ENCODE measurements at regions not wholly inside any gene's neighbourhood (a gene's known extent, or its start where the extent isn't known, plus 50 kb on each side); places are given as distances from the start of the nearest gene placed in this dataset.

DNA sequence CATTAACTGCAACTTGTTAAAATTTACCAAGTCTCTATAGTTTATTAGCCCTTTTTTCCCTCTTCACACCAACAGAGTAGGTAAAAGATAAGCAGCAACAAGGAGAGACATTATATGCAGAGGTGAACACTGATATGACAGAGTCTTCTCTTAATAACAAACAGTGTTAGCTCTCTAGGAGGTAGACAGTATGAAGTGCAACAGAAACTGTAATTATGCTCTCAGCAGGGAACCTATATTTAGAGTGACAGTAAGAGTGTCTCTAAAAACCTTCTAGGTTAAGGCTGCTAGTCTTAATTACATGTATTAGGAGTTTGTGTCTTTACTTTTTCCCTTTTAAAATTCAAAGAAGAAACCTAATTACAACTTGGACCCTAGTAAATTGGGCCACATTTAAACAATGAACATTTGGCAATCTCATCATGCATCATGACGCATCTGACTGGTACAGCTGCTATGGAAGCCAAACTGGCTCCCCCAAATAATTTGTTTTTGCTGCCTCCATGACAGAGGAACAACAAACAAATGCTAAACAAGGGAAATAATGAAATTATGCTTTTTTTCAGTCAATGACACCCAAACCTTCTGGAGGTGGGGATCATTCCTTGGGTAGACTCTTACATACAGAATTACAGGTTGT, 69.9 kb upstream of the MMADHC start:
- ChIA-PET POLR2A (no interaction called here), CTCF (no interaction called here)
- TF ChIP-seq, protein P1, sequence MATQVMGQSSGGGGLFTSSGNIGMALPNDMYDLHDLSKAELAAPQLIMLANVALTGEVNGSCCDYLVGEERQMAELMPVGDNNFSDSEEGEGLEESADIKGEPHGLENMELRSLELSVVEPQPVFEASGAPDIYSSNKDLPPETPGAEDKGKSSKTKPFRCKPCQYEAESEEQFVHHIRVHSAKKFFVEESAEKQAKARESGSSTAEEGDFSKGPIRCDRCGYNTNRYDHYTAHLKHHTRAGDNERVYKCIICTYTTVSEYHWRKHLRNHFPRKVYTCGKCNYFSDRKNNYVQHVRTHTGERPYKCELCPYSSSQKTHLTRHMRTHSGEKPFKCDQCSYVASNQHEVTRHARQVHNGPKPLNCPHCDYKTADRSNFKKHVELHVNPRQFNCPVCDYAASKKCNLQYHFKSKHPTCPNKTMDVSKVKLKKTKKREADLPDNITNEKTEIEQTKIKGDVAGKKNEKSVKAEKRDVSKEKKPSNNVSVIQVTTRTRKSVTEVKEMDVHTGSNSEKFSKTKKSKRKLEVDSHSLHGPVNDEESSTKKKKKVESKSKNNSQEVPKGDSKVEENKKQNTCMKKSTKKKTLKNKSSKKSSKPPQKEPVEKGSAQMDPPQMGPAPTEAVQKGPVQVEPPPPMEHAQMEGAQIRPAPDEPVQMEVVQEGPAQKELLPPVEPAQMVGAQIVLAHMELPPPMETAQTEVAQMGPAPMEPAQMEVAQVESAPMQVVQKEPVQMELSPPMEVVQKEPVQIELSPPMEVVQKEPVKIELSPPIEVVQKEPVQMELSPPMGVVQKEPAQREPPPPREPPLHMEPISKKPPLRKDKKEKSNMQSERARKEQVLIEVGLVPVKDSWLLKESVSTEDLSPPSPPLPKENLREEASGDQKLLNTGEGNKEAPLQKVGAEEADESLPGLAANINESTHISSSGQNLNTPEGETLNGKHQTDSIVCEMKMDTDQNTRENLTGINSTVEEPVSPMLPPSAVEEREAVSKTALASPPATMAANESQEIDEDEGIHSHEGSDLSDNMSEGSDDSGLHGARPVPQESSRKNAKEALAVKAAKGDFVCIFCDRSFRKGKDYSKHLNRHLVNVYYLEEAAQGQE (IDR thresholded peaks at IDR 0.05; ENCODE audit: insufficient read depth in 1 of 2, low read depth in 2 of 2, low read length in 1 of 2) = no peak
- TF ChIP-seq, protein P2, sequence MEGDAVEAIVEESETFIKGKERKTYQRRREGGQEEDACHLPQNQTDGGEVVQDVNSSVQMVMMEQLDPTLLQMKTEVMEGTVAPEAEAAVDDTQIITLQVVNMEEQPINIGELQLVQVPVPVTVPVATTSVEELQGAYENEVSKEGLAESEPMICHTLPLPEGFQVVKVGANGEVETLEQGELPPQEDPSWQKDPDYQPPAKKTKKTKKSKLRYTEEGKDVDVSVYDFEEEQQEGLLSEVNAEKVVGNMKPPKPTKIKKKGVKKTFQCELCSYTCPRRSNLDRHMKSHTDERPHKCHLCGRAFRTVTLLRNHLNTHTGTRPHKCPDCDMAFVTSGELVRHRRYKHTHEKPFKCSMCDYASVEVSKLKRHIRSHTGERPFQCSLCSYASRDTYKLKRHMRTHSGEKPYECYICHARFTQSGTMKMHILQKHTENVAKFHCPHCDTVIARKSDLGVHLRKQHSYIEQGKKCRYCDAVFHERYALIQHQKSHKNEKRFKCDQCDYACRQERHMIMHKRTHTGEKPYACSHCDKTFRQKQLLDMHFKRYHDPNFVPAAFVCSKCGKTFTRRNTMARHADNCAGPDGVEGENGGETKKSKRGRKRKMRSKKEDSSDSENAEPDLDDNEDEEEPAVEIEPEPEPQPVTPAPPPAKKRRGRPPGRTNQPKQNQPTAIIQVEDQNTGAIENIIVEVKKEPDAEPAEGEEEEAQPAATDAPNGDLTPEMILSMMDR (IDR thresholded peaks at IDR 0.05) = no peak
- TF ChIP-seq TCF7L2 (IDR thresholded peaks at IDR 0.05; ENCODE audit: low read depth, low read length) (no peak), POLR2AphosphoS5 (IDR thresholded peaks at IDR 0.05; ENCODE audit: low read depth, low read length) (no peak), SIN3A (IDR thresholded peaks at IDR 0.05; ENCODE audit: borderline replicate concordance, insufficient read depth, low read depth, low read length) (no peak)
- peak overlapping the region; percentile 54; the same call in 1 of the 2 replicates for H3K27ac ChIP-seq (ENCODE audit: low read length)
- no peaks in the 10 kb centered on the region for H3K36me3 ChIP-seq (ENCODE audit: control insufficient read depth, insufficient read depth, low read length)
- H3K4me3 ChIP-seq (ENCODE audit: low read depth in 2 of 2, low read length in 2 of 2) = no peak overlapping the region
- DNase-seq (ENCODE audit: low read depth, low spot score) (no peak), ATAC-seq (no peak)
- no peaks in the 10 kb centered on the region for H3K27me3 ChIP-seq (ENCODE audit: control insufficient read depth, insufficient read depth, low read length)
- intact Hi-C loops (cut with micrococcal nuclease; ENCODE audit: unreplicated experiment) = no loop called here
- peaks cover 3% of the 10 kb centered on the region; the same call in 1 of the 2 replicates for H3K4me1 ChIP-seq (ENCODE audit: control insufficient read depth, insufficient read depth, low read length)
- H3K9me3 ChIP-seq (ENCODE audit: control insufficient read depth, insufficient read depth, low read depth, low read length) = no peaks in the 10 kb centered on the region
- in situ Hi-C loops (cut with HindIII; ENCODE audit: low pct_unique_long_range_greater_than_20kb, low sequenced_read_pairs) = no loop called here
- BruUV-seq (replicated peaks) = no TSS peak

DNA sequence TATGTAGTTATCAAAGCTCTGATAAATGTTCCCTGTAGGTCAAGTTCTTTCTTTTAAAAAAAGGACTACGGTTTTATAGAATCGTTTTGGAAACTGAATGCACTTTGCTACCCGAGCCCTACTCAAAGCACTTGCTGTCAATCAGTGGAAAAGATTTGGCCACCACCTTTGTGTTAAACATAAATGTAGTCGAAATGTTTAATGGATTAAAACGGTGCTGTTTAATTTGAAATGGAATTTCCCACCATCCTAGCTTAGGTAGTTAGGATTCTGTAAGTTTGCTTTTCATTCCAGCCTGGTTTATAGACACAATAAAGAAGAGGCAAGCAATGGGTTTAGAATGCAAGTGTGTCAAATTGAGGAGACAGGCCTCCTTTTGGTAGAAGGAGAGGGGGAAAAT, 69.4 kb upstream of the MMADHC start:
- TF ChIP-seq, protein P1 (IDR thresholded peaks at IDR 0.05; ENCODE audit: insufficient read depth in 1 of 2, low read depth in 2 of 2, low read length in 1 of 2) = no peak
- TF ChIP-seq POLR2AphosphoS5 (IDR thresholded peaks at IDR 0.05; ENCODE audit: low read depth, low read length) (no peak), SIN3A (IDR thresholded peaks at IDR 0.05; ENCODE audit: borderline replicate concordance, insufficient read depth, low read depth, low read length) (no peak), TCF7L2 (IDR thresholded peaks at IDR 0.05; ENCODE audit: low read depth, low read length) (no peak)
- TF ChIP-seq, protein P2 (IDR thresholded peaks at IDR 0.05) = no peak
- DNase-seq (ENCODE audit: low read depth, low spot score) (no peak), ATAC-seq (no peak)
- Histone ChIP-seq H3K4me1 (ENCODE audit: control insufficient read depth, insufficient read depth, low read length) (peaks cover 8% of the 10 kb centered on the region; the same call in 1 of the 2 replicates), H3K4me3 (ENCODE audit: low read depth in 2 of 2, low read length in 2 of 2) (no peak overlapping the region), H3K36me3 (ENCODE audit: control insufficient read depth, insufficient read depth, low read length) (no peaks in the 10 kb centered on the region), H3K9me3 (ENCODE audit: control insufficient read depth, insufficient read depth, low read depth, low read length) (no peaks in the 10 kb centered on the region), H3K27me3 (ENCODE audit: control insufficient read depth, insufficient read depth, low read length) (no peaks in the 10 kb centered on the region), H3K27ac (ENCODE audit: low read length) (peak overlapping the region; percentile 54; the same call in 1 of the 2 replicates)
- intact Hi-C loops (cut with micrococcal nuclease; ENCODE audit: unreplicated experiment) = no loop called here
- CTCF ChIA-PET = no interaction called here
- in situ Hi-C loops (cut with HindIII; ENCODE audit: low pct_unique_long_range_greater_than_20kb, low sequenced_read_pairs) = no loop called here
- POLR2A ChIA-PET = no interaction called here
- no TSS peak for BruUV-seq (replicated peaks)
